ENCODE measurements at regions not wholly inside any gene's neighbourhood (a gene's known extent, or its start where the extent isn't known, plus 50 kb on each side); places are given as distances from the start of the nearest gene placed in this dataset.
"Not testable (repeated sequence)": the region's sequence is repeated elsewhere in the genome, so short reads cannot be mapped to it uniquely, and the experiment has no call there.

DNA sequence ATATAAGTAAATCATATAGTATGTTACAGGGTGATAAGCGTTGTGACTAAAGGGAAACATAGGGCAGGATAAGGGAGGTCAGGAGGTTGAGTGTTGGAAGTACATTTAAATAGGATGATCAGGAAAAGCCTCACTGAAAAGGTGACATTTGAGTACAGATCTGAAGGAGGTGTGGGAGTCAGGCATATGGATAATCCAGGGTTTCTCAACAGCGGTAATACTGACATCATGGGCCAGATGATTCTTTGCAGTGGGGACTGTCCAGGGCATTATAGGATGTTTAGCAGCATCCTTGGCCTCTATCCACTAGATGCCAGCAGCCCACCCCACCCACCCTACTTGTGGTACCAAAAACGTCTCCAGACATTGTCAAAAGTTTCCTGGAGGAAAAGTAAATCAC, 292.6 kb upstream of the PREP start:
- Mint-ChIP-seq H3K4me3 (no peak overlapping the region), H3K27me3 (ENCODE audit: low read depth) (no peaks in the 10 kb centered on the region), H3K27ac (no peak overlapping the region), H3K36me3 (no peaks in the 10 kb centered on the region), H3K4me1 (peaks cover 6% of the 10 kb centered on the region), H3K9me3 (no peaks in the 10 kb centered on the region)
- DNase-seq (ENCODE audit: low spot score in 2 of 2, unreplicated experiment in 2 of 2): no peak
- TF ChIP-seq, protein P1, sequence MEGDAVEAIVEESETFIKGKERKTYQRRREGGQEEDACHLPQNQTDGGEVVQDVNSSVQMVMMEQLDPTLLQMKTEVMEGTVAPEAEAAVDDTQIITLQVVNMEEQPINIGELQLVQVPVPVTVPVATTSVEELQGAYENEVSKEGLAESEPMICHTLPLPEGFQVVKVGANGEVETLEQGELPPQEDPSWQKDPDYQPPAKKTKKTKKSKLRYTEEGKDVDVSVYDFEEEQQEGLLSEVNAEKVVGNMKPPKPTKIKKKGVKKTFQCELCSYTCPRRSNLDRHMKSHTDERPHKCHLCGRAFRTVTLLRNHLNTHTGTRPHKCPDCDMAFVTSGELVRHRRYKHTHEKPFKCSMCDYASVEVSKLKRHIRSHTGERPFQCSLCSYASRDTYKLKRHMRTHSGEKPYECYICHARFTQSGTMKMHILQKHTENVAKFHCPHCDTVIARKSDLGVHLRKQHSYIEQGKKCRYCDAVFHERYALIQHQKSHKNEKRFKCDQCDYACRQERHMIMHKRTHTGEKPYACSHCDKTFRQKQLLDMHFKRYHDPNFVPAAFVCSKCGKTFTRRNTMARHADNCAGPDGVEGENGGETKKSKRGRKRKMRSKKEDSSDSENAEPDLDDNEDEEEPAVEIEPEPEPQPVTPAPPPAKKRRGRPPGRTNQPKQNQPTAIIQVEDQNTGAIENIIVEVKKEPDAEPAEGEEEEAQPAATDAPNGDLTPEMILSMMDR (IDR thresholded peaks at IDR 0.05; ENCODE audit: unreplicated experiment): no peak

DNA sequence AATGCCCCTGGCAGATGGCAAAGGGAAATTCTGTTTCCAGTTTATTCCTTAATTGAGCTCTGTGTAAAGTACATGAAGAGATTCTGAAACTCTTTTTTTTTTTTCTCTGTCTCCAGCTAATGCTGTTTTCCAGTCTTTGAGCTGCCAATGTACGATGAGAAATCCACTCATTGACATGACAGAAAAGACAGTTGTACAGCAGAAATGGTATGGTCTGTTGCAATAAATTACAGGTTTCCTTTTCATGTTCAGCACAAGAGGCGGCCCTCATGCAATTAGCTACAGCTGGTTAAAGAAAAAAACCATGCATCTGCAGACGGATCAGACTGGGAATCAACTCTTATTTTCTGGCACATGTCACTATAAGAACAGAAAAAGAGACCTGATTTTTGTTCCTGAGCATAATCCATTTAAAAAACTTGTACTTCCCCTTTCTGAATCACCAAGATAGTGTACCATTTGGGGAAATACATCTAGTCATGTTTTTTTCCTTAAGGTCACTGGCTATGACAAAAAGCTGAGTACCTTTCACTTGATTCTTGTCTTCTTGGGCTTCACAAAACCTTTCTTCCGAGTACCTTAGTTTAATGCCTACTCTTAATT, 289.8 kb upstream of the PREP start:
- no peak overlapping the region for H3K27ac Mint-ChIP-seq
- H3K36me3 Mint-ChIP-seq: no peaks in the 10 kb centered on the region
- H3K4me3 Mint-ChIP-seq: no peak overlapping the region
- H3K4me1 Mint-ChIP-seq: peaks cover 6% of the 10 kb centered on the region
- no peak for DNase-seq (ENCODE audit: low spot score in 2 of 2, unreplicated experiment in 2 of 2)
- peaks cover 9% of the 10 kb centered on the region for H3K9me3 Mint-ChIP-seq
- no peaks in the 10 kb centered on the region for H3K27me3 Mint-ChIP-seq (ENCODE audit: low read depth)
- TF ChIP-seq, protein P1 (IDR thresholded peaks at IDR 0.05; ENCODE audit: unreplicated experiment): no peak

DNA sequence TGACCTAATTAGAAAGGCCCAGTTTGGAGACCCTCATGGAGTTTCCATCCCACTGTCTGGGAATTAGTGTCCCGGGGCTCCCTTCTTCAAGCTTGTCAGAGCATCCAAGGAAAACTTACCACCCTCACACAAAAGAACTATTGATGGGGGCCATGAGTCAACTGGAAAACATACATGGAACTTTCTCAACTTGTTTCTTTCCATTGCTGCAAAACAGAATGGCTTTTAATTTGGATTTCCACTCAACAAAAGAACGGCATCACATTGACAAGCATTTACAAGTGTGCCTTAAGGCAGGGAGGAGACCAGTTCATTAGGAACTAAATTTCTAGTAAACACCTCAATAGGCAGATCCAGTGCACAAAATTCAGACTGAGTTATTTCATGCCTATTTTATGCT, 289.1 kb upstream of the PREP start:
- Mint-ChIP-seq H3K9me3 (peaks cover 17% of the 10 kb centered on the region), H3K4me1 (peaks cover 6% of the 10 kb centered on the region), H3K27ac (no peak overlapping the region), H3K27me3 (ENCODE audit: low read depth) (no peaks in the 10 kb centered on the region), H3K36me3 (no peaks in the 10 kb centered on the region), H3K4me3 (no peak overlapping the region)
- TF ChIP-seq, protein P1 (IDR thresholded peaks at IDR 0.05; ENCODE audit: unreplicated experiment): no peak
- DNase-seq (ENCODE audit: low spot score in 2 of 2, unreplicated experiment in 2 of 2): no peak

DNA sequence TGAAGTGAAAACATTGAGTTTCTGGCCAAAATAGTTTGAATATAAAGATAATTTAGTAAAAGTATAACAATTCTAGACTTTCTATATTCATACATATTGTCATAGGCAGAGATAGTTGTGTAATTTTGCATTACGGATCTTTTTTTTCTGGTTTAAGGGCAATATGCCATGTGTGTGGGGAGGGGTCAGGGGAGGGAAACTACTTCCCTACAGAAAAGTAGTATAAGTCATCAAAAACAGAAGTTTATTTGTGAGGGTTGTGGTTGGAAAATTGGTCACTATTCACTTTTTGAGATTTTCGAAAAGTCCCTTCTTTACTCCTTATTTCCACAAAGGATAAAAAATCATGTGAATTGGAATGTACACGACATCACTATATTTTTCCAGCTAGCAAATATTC, 288.2 kb upstream of the PREP start:
- Mint-ChIP-seq H3K27ac (no peak overlapping the region), H3K27me3 (ENCODE audit: low read depth) (no peaks in the 10 kb centered on the region), H3K36me3 (peaks cover 1% of the 10 kb centered on the region), H3K4me3 (no peak overlapping the region), H3K9me3 (peaks cover 22% of the 10 kb centered on the region), H3K4me1 (peaks cover 6% of the 10 kb centered on the region)
- DNase-seq (ENCODE audit: low spot score in 2 of 2, unreplicated experiment in 2 of 2): no peak
- TF ChIP-seq, protein P1 (IDR thresholded peaks at IDR 0.05; ENCODE audit: unreplicated experiment): no peak

DNA sequence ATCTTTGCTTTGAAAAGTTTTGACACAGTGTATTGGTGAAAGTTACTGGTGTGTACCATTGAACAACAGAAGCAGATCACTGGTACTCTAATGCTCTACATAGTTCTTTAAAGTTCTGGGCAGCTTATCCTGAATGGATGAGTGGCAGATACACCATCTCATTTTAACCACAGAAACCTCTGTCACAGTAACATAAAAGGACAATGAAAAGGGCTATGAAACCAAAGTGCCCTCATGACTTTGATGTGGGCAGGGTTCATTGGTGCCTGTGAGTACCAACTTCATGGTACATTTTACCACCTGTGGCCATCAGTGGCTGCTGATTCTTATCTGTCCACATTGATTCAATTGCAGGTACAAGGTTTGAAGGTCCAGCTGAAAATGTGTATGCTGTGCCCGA, 285.7 kb upstream of the PREP start:
- Mint-ChIP-seq H3K27ac (no peak overlapping the region), H3K9me3 (peaks cover 38% of the 10 kb centered on the region), H3K36me3 (peaks cover 1% of the 10 kb centered on the region), H3K27me3 (ENCODE audit: low read depth) (no peaks in the 10 kb centered on the region), H3K4me1 (peaks cover under 1% of the 10 kb centered on the region), H3K4me3 (no peak overlapping the region)
- no peak for DNase-seq (ENCODE audit: low spot score in 2 of 2, unreplicated experiment in 2 of 2)
- TF ChIP-seq, protein P1 (IDR thresholded peaks at IDR 0.05; ENCODE audit: unreplicated experiment): no peak

DNA sequence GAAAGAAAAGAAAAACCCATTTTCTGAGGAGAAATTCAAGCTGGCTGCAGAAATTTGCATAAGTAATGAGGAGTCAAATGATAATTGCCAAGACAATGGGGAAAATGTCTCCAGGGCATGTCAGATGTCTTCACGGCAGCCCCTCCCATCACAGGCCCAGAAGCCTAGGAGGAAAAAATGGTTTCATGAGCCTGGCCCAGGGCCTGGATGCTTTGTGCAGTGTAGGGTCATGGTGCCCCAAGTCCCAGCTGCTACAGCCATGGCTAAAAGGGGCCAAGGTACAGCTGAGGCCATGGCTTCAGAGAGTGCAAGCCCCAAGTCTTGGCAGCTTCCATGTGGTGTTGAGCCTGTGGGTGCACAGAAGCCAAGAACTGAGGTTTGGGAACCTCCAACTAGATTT, 283.9 kb upstream of the PREP start:
- DNase-seq (ENCODE audit: low spot score in 2 of 2, unreplicated experiment in 2 of 2): not testable (repeated sequence)
- peaks cover 46% of the 10 kb centered on the region for H3K9me3 Mint-ChIP-seq

More for the DNA sequence above, 283.9 kb upstream of the PREP start:
- not testable (repeated sequence) for H3K4me3 Mint-ChIP-seq; H3K4me1 Mint-ChIP-seq; H3K36me3 Mint-ChIP-seq; H3K27me3 Mint-ChIP-seq (ENCODE audit: low read depth); H3K27ac Mint-ChIP-seq
